Astrocyte of the cerebellum (primary cell): ENCODE measurements at regions not wholly inside any gene's neighbourhood (a gene's known extent, or its start where the extent isn't known, plus 50 kb on each side); places are given as distances from the start of the nearest gene placed in this dataset.

ENCODE experiments used
- DNase-seq: peaks from one replicate; pipeline ENCODE4 v3.0.0-alpha.2; 2011; ENCODE audit warnings: low read depth
- H3K4me3 ChIP-seq: 2 replicates; pipeline ENCODE4 v1.5.1; 2011; ENCODE audit warnings: mild to moderate bottlenecking, low read depth, low read length, moderate library complexity
- in situ Hi-C: cut with HindIII; loops from 2 replicates; pipeline ENCODE4 v1.10.0; 2017; ENCODE audit warnings: low sequenced_read_pairs
- TF ChIP-seq, protein P1 (sequence below): IDR thresholded peaks from 2 replicates; pipeline ENCODE4 v1.5.1; 2012; ENCODE audit warnings: low read length, low read depth, moderate library complexity, mild to moderate bottlenecking; ENCODE audit errors: missing control alignments

DNA sequence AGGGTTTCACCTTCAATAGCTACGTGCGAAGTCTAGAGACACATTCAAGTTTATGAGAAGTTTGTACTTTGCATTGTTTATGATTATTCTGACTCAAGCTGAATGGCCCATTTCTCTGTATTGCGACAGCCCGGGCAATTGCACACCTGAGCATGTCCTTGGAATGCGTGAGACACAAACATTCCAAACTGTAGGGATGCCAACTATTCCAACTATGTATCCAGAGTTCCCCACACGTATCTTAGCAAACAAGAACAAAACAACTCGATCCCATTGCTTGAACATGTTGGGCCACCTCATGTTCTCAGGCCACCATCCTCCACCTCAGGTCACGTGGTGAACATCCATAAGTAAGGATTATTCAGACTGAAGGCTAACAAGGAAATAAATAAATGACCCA lies 51.4 kb upstream of the EGFR start:
- in situ Hi-C loops: no loop called here
- peak; percentile 33 for DNase-seq
- TF ChIP-seq, protein P1, sequence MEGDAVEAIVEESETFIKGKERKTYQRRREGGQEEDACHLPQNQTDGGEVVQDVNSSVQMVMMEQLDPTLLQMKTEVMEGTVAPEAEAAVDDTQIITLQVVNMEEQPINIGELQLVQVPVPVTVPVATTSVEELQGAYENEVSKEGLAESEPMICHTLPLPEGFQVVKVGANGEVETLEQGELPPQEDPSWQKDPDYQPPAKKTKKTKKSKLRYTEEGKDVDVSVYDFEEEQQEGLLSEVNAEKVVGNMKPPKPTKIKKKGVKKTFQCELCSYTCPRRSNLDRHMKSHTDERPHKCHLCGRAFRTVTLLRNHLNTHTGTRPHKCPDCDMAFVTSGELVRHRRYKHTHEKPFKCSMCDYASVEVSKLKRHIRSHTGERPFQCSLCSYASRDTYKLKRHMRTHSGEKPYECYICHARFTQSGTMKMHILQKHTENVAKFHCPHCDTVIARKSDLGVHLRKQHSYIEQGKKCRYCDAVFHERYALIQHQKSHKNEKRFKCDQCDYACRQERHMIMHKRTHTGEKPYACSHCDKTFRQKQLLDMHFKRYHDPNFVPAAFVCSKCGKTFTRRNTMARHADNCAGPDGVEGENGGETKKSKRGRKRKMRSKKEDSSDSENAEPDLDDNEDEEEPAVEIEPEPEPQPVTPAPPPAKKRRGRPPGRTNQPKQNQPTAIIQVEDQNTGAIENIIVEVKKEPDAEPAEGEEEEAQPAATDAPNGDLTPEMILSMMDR: no peak
- H3K4me3 ChIP-seq: no peak overlapping the region

GRCh38 chr7:54968018-54968417 lies 50.8 kb upstream of the EGFR start:
- TF ChIP-seq, protein P1: no peak
- H3K4me3 ChIP-seq: no peak overlapping the region
- no peak for DNase-seq
- in situ Hi-C loops: no loop called here
